ENCODE measurements at regions not wholly inside any gene's neighbourhood (a gene's known extent, or its start where the extent isn't known, plus 50 kb on each side); places are given as distances from the start of the nearest gene placed in this dataset.
A peak's percentile ranks its signal among the peaks of the same experiment; 100 is the strongest.

DNA sequence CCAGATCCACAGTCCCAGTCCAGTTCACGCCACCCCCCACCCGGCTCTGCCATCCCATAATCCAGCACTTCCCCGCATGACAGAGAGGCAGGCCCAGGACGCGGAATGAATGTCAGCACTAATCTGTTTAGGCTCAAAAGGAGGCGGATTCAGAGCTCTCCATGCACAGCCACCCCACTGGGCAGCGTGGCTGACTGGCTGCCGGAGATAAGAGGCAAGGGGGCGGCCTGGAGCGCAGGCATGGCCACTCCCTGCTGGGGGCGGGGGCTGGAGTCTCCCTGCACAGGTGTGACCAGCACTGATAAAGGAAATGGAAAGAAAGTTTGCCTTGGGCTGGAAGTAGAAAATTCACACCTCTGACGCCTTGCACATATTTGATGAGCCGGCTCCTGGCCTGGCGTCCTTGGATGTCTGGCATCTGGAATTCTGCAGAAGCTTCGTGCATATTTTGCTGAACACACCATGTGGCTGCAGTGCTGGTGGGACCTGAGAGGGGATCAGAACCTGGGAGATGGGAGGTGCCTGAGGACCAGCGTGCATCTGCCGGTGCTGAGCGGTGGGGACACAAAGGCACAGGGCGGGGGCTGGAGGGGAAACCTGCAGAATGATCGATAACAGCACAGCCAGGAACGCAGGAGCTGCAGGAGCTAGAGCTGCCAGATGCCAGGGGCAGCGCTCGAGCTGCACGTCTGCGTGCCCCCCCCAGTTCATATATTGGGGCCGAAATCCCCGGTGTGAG lies 344.4 kb downstream of the CTTN start:
- ChIA-PET CTCF (no interaction called here), RAD21 (ENCODE audit: low non-redundant PET in 1 of 2, low total read pairs in 2 of 2, uncharacterized antibody in 2 of 2, unreplicated experiment in 2 of 2) (no interaction called here), POLR2A (no interaction called here)
- Histone ChIP-seq H3K36me3 (ENCODE audit: control insufficient read depth in 1 of 2, insufficient read depth in 2 of 2, low read length in 2 of 2) (no peaks in the 10 kb centered on the region), H3K4me3 (replicated peaks in 1 of 2; ENCODE audit: low read depth in 1 of 2, low read length in 2 of 2) (no peak overlapping the region), H3K9ac (ENCODE audit: low read length) (no peak overlapping the region), H4K20me1 (ENCODE audit: insufficient read depth) (no peaks in the 10 kb centered on the region), H3K4me1 (ENCODE audit: control insufficient read depth in 1 of 2, insufficient read depth in 2 of 2, low read length in 2 of 2) (peaks cover 6% of the 10 kb centered on the region in 2 experiments; a peak in 3 of 4 replicates), H3K9me2 (ENCODE audit: insufficient read depth) (no peaks in the 10 kb centered on the region), H3K27me3 (ENCODE audit: insufficient read depth, low read length) (no peaks in the 10 kb centered on the region), H3K79me2 (ENCODE audit: insufficient read depth, low read length) (no peaks in the 10 kb centered on the region), H2AFZ (ENCODE audit: low read depth, low read length, poor library complexity, severe bottlenecking) (no peak overlapping the region), H3K4me2 (ENCODE audit: low read length) (no peak overlapping the region), H3K27ac (ENCODE audit: low read depth, low read length) (no peak overlapping the region), H3K9me3 (ENCODE audit: control insufficient read depth in 1 of 2, insufficient read depth in 1 of 2, low read depth in 1 of 2, low read length in 2 of 2) (no peaks in the 10 kb centered on the region)
- DNase-seq (ENCODE audit: low read depth, low spot score) (no peak), ATAC-seq (peak; percentile 88)
- intact Hi-C loops (cut with micrococcal nuclease) = no loop called here
- no TSS peak for BruUV-seq (replicated peaks)
- TF ChIP-seq POLR2AphosphoS5 (IDR thresholded peaks at IDR 0.05; ENCODE audit: low read depth, low read length) (no peak), EZH2phosphoT487 (IDR thresholded peaks at IDR 0.05; ENCODE audit: borderline replicate concordance) (no peak)

DNA sequence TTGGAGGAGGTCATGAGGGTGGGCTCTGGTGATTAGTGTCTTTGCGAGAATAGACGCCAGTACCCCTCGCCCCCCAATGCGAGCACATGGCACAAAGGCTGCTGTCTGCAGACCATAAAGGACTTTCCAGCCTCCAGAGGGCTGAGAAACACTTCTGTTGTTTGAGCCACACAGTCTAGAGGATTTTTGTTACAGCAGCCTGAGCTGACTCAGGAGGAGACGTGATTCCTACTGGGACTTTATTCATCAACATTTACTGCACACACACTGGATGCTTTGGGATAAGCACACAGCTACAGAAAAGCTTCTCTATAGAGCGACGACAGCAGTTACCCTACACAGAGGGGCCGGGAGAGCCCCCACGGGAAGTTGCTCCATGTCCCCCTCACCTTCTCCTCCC lies 345.0 kb downstream of the CTTN start:
- H3K27me3 ChIP-seq (ENCODE audit: insufficient read depth, low read length) = no peaks in the 10 kb centered on the region
- no peaks in the 10 kb centered on the region for H3K9me3 ChIP-seq (ENCODE audit: control insufficient read depth in 1 of 2, insufficient read depth in 1 of 2, low read depth in 1 of 2, low read length in 2 of 2)
- H3K27ac ChIP-seq (ENCODE audit: low read depth, low read length) = no peak overlapping the region
- no peak overlapping the region for H3K9ac ChIP-seq (ENCODE audit: low read length)
- H3K4me2 ChIP-seq (ENCODE audit: low read length) = no peak overlapping the region
- DNase-seq (ENCODE audit: low read depth, low spot score) (no peak), ATAC-seq (no peak)
- no peak overlapping the region for H3K4me3 ChIP-seq (replicated peaks in 1 of 2; ENCODE audit: low read depth in 1 of 2, low read length in 2 of 2)
- no peaks in the 10 kb centered on the region for H3K9me2 ChIP-seq (ENCODE audit: insufficient read depth)
- intact Hi-C loops (cut with micrococcal nuclease) = no loop called here
- BruUV-seq (replicated peaks) = no TSS peak
- TF ChIP-seq, protein P1, sequence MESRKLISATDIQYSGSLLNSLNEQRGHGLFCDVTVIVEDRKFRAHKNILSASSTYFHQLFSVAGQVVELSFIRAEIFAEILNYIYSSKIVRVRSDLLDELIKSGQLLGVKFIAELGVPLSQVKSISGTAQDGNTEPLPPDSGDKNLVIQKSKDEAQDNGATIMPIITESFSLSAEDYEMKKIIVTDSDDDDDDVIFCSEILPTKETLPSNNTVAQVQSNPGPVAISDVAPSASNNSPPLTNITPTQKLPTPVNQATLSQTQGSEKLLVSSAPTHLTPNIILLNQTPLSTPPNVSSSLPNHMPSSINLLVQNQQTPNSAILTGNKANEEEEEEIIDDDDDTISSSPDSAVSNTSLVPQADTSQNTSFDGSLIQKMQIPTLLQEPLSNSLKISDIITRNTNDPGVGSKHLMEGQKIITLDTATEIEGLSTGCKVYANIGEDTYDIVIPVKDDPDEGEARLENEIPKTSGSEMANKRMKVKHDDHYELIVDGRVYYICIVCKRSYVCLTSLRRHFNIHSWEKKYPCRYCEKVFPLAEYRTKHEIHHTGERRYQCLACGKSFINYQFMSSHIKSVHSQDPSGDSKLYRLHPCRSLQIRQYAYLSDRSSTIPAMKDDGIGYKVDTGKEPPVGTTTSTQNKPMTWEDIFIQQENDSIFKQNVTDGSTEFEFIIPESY (IDR thresholded peaks at IDR 0.05; ENCODE audit: extremely low read depth, insufficient replicate concordance, low read length) = no peak
- TF ChIP-seq CEBPB (IDR thresholded peaks at IDR 0.05; ENCODE audit: low read depth) (no peak), ZFX (IDR thresholded peaks at IDR 0.05) (no peak), YY1 (IDR thresholded peaks at IDR 0.05; ENCODE audit: extremely low read depth, insufficient replicate concordance, low read depth, low read length) (no peak), POLR2AphosphoS5 (IDR thresholded peaks at IDR 0.05; ENCODE audit: low read depth, low read length) (no peak), FOSL1 (IDR thresholded peaks at IDR 0.05; ENCODE audit: low read depth) (no peak)
- TF ChIP-seq, protein P2, sequence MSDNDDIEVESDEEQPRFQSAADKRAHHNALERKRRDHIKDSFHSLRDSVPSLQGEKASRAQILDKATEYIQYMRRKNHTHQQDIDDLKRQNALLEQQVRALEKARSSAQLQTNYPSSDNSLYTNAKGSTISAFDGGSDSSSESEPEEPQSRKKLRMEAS (IDR thresholded peaks at IDR 0.05) = no peak
- CTCF ChIA-PET = no interaction called here
- POLR2A ChIA-PET = no interaction called here
- RAD21 ChIA-PET (ENCODE audit: low non-redundant PET in 1 of 2, low total read pairs in 2 of 2, uncharacterized antibody in 2 of 2, unreplicated experiment in 2 of 2) = no interaction called here
- H3K79me2 ChIP-seq (ENCODE audit: insufficient read depth, low read length) = no peaks in the 10 kb centered on the region
- H3K36me3 ChIP-seq (ENCODE audit: control insufficient read depth in 1 of 2, insufficient read depth in 2 of 2, low read length in 2 of 2) = no peaks in the 10 kb centered on the region
- peaks cover 6% of the 10 kb centered on the region in 2 experiments; a peak in 3 of 4 replicates for H3K4me1 ChIP-seq (ENCODE audit: control insufficient read depth in 1 of 2, insufficient read depth in 2 of 2, low read length in 2 of 2)
- no peak overlapping the region for H2AFZ ChIP-seq (ENCODE audit: low read depth, low read length, poor library complexity, severe bottlenecking)
- no peaks in the 10 kb centered on the region for H4K20me1 ChIP-seq (ENCODE audit: insufficient read depth)
